ENCODE measurements at regions not wholly inside any gene's neighbourhood (a gene's known extent, or its start where the extent isn't known, plus 50 kb on each side); places are given as distances from the start of the nearest gene placed in this dataset.
"Not testable (repeated sequence)": the region's sequence is repeated elsewhere in the genome, so short reads cannot be mapped to it uniquely, and the experiment has no call there.

GRCh38 chr15:25624504-25625177, 185.8 kb upstream of the UBE3A start:
- no peak for DNase-seq (ENCODE audit: low read depth in 2 of 2)

- no peak for DNase-seq (ENCODE audit: low read depth in 2 of 2)
Measured at GRCh38 chr15:25623708-25624107, 184.9 kb upstream of the UBE3A start.

- no peak for DNase-seq (ENCODE audit: low read depth in 2 of 2)
Measured at GRCh38 chr15:25620466-25620865, 181.6 kb upstream of the UBE3A start.

- no peak for DNase-seq (ENCODE audit: low read depth in 2 of 2)
Measured at GRCh38 chr15:25619761-25620160, 180.9 kb upstream of the UBE3A start.

- DNase-seq (ENCODE audit: low read depth in 2 of 2): no peak
Measured at GRCh38 chr15:25619076-25619475, 180.3 kb upstream of the UBE3A start.

- no peak for DNase-seq (ENCODE audit: low read depth in 2 of 2)
Measured at GRCh38 chr15:25618161-25618560, 179.3 kb upstream of the UBE3A start.

GRCh38 chr15:25616471-25616870, 177.6 kb upstream of the UBE3A start:
- no peak for DNase-seq (ENCODE audit: low read depth in 2 of 2)

- no peak for DNase-seq (ENCODE audit: low read depth in 2 of 2)
Measured at GRCh38 chr15:25613134-25613533, 174.3 kb upstream of the UBE3A start.

GRCh38 chr15:25611603-25612002, 172.8 kb upstream of the UBE3A start:
- DNase-seq (ENCODE audit: low read depth in 2 of 2): no peak

- no peak for DNase-seq (ENCODE audit: low read depth in 2 of 2)
Measured at GRCh38 chr15:25609371-25609770, 170.5 kb upstream of the UBE3A start.

- no peak for DNase-seq (ENCODE audit: low read depth in 2 of 2)
Measured at GRCh38 chr15:25608926-25609325, 170.1 kb upstream of the UBE3A start.

GRCh38 chr15:25605151-25605550, 166.3 kb upstream of the UBE3A start:
- no peak for DNase-seq (ENCODE audit: low read depth in 2 of 2)

GRCh38 chr15:25600751-25601150, 161.9 kb upstream of the UBE3A start:
- DNase-seq (ENCODE audit: low read depth in 2 of 2): no peak

- no peak for DNase-seq (ENCODE audit: low read depth in 2 of 2)
Measured at GRCh38 chr15:25597571-25597970, 158.7 kb upstream of the UBE3A start.

GRCh38 chr15:25596644-25597562, 158.1 kb upstream of the UBE3A start:
- no peak for DNase-seq (ENCODE audit: low read depth in 2 of 2)

- DNase-seq (ENCODE audit: low read depth in 2 of 2): no peak
Measured at GRCh38 chr15:25587616-25588340, 149.0 kb upstream of the UBE3A start.

- DNase-seq (ENCODE audit: low read depth in 2 of 2): no peak
Measured at GRCh38 chr15:25582886-25583285, 144.1 kb upstream of the UBE3A start.

- DNase-seq (ENCODE audit: low read depth in 2 of 2): no peak
Measured at GRCh38 chr15:25579127-25579526, 140.3 kb upstream of the UBE3A start.

- DNase-seq (ENCODE audit: low read depth in 2 of 2): no peak
Measured at GRCh38 chr15:25572191-25572590, 133.4 kb upstream of the UBE3A start.

GRCh38 chr15:25568751-25569150, 129.9 kb upstream of the UBE3A start:
- no peak for DNase-seq (ENCODE audit: low read depth in 2 of 2)

- not testable (repeated sequence) for DNase-seq (ENCODE audit: low read depth in 2 of 2)
Measured at GRCh38 chr15:25566545-25566944, 127.7 kb upstream of the UBE3A start.

- no peak for DNase-seq (ENCODE audit: low read depth in 2 of 2)
Measured at GRCh38 chr15:25565470-25566264, 126.8 kb upstream of the UBE3A start.
